Peyer's patch (tissue), 4 donors: ENCODE measurements at regions not wholly inside any gene's neighbourhood (a gene's known extent, or its start where the extent isn't known, plus 50 kb on each side); places are given as distances from the start of the nearest gene placed in this dataset.

Source experiments
- CTCF ChIP-seq, 6 experiments: fragments of 450-650 bp in 4 of 6; fragments of 200-600 bp in 2 of 6; sonication (generic) in 1 of 6; IDR thresholded peaks; one replicate each; pipeline ENCODE4 v1.5.1; 2017 to 2019; ENCODE audit warnings: antibody characterized with exemption in 6 of 6, mild to moderate bottlenecking in 3 of 6, moderate library complexity in 1 of 6
- POLR2A ChIP-seq, 2 donors: fragments of 450-650 bp; IDR thresholded peaks; one replicate each; pipeline ENCODE4 v1.5.1; 2017; ENCODE audit warnings: antibody characterized with exemption in 2 of 2, mild to moderate bottlenecking in 2 of 2, moderate library complexity in 2 of 2

- no peak for TF ChIP-seq CTCF (IDR thresholded peaks at IDR 0.05)
- no peak for TF ChIP-seq POLR2A (IDR thresholded peaks at IDR 0.05)
Measured at GRCh38 chr5:26386532-26386931, 651.9 kb downstream of the CDH9 start.
